ENCODE measurements at regions not wholly inside any gene's neighbourhood (a gene's known extent, or its start where the extent isn't known, plus 50 kb on each side); places are given as distances from the start of the nearest gene placed in this dataset.

DNA sequence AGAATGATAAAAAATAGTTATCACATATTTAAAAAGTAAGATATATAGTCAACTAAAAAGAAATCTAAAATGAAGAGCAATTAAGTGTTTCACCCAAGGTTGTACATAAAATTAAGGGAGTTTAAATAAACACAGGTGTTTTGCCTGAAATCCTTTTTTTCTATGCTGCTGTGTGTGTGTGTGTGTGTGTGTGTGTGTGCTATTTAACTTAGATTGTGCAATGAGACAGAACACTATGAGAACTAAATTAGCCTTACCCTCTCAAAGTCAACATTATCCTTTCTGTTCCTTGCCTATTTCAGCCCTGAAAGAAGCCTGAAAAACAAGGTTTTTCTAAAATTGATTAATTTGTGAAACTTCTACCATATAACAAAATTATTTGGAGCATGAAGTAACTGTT lies 516.2 kb downstream of the ELAVL2 start:
- Histone ChIP-seq H3K18ac (ENCODE audit: low read depth, low read length) (no peak overlapping the region), H3K9ac (ENCODE audit: low read depth, low read length) (no peak overlapping the region), H3K27me3 (ENCODE audit: control insufficient read depth, insufficient read depth, low read length) (no peaks in the 10 kb centered on the region), H2BK20ac (ENCODE audit: low read depth, low read length) (no peak overlapping the region), H4K8ac (ENCODE audit: low read depth in 2 of 2, low read length in 2 of 2) (no peak overlapping the region), H3K23ac (ENCODE audit: low read depth, low read length) (no peak overlapping the region), H4K20me1 (ENCODE audit: insufficient read depth, low read length) (no peaks in the 10 kb centered on the region), H3K56ac (ENCODE audit: extremely low read depth, insufficient read depth, low read length) (no peak overlapping the region), H2BK15ac (ENCODE audit: low read depth, low read length) (no peak overlapping the region), H3K14ac (replicated peaks; ENCODE audit: low read depth, low read length) (no peak overlapping the region), H3K4me3 (ENCODE audit: insufficient read depth, low read depth, low read length) (no peak overlapping the region), H3K4me2 (ENCODE audit: low read depth, low read length) (no peak overlapping the region), H3K9me3 (ENCODE audit: control insufficient read depth, insufficient read depth, low read length) (no peaks in the 10 kb centered on the region), H3K79me1 (ENCODE audit: low read depth in 1 of 2, low read length in 2 of 2) (no peaks in the 10 kb centered on the region), H4K5ac (ENCODE audit: low read depth, low read length) (no peak overlapping the region), H3K9me1 (ENCODE audit: insufficient read depth, low read length) (no peaks in the 10 kb centered on the region), H2AK5ac (ENCODE audit: low read depth, low read length) (no peak overlapping the region), H2AK9ac (replicated peaks; ENCODE audit: low read depth, low read length, poor library complexity) (no peak overlapping the region), H2AFZ (replicated peaks; ENCODE audit: low read length, poor library complexity) (no peak overlapping the region), H3K36me3 (ENCODE audit: control insufficient read depth, insufficient read depth, low read length) (no peaks in the 10 kb centered on the region), H2BK120ac (ENCODE audit: low read depth, low read length) (no peak overlapping the region), H3K27ac (ENCODE audit: insufficient read depth, low read length) (no peak overlapping the region), H4K91ac (ENCODE audit: insufficient read depth, low read depth, low read length) (no peak overlapping the region), H3K4ac (ENCODE audit: low read depth, low read length) (no peak overlapping the region), H2BK5ac (ENCODE audit: low read depth, low read length, poor library complexity, severe bottlenecking) (no peak overlapping the region), H3K4me1 (ENCODE audit: control insufficient read depth, insufficient read depth, low read length) (no peaks in the 10 kb centered on the region)
- in situ Hi-C loops (cut with MboI; ENCODE audit: low sequenced_read_pairs) (no loop called here), dilution Hi-C loops (cut with HindIII; ENCODE audit: low sequenced_read_pairs, unreplicated experiment) (no loop called here), intact Hi-C loops (cut with micrococcal nuclease) (no loop called here)
- TF ChIP-seq, protein P1, sequence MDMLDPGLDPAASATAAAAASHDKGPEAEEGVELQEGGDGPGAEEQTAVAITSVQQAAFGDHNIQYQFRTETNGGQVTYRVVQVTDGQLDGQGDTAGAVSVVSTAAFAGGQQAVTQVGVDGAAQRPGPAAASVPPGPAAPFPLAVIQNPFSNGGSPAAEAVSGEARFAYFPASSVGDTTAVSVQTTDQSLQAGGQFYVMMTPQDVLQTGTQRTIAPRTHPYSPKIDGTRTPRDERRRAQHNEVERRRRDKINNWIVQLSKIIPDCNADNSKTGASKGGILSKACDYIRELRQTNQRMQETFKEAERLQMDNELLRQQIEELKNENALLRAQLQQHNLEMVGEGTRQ (IDR thresholded peaks at IDR 0.05; ENCODE audit: low read depth, low read length) = no peak
- TF ChIP-seq RFX5 (IDR thresholded peaks at IDR 0.05; ENCODE audit: low read depth, low read length) (no peak), RAD21 (IDR thresholded peaks at IDR 0.05; ENCODE audit: low read length) (no peak), MAFK (IDR thresholded peaks at IDR 0.05; ENCODE audit: low read depth, low read length) (no peak), MXI1 (IDR thresholded peaks at IDR 0.05; ENCODE audit: borderline replicate concordance, low read depth, low read length) (no peak), NFE2L2 (IDR thresholded peaks at IDR 0.05; ENCODE audit: low read depth, low read length) (no peak), RCOR1 (IDR thresholded peaks at IDR 0.05; ENCODE audit: insufficient replicate concordance, low read length) (no peak), BHLHE40 (IDR thresholded peaks at IDR 0.05; ENCODE audit: low read depth, low read length) (no peak), CHD1 (IDR thresholded peaks at IDR 0.05; ENCODE audit: low read depth, low read length) (no peak), CEBPB (IDR thresholded peaks at IDR 0.05; ENCODE audit: low read depth, low read length) (no peak), MAZ (IDR thresholded peaks at IDR 0.05; ENCODE audit: borderline replicate concordance, low read depth, low read length) (no peak), SMC3 (IDR thresholded peaks at IDR 0.05; ENCODE audit: low read depth, low read length) (no peak), POLR2A (IDR thresholded peaks at IDR 0.05; ENCODE audit: low read depth, low read length) (no peak), FOS (IDR thresholded peaks at IDR 0.05; ENCODE audit: low read depth, low read length) (no peak)
- TF ChIP-seq, protein P2, sequence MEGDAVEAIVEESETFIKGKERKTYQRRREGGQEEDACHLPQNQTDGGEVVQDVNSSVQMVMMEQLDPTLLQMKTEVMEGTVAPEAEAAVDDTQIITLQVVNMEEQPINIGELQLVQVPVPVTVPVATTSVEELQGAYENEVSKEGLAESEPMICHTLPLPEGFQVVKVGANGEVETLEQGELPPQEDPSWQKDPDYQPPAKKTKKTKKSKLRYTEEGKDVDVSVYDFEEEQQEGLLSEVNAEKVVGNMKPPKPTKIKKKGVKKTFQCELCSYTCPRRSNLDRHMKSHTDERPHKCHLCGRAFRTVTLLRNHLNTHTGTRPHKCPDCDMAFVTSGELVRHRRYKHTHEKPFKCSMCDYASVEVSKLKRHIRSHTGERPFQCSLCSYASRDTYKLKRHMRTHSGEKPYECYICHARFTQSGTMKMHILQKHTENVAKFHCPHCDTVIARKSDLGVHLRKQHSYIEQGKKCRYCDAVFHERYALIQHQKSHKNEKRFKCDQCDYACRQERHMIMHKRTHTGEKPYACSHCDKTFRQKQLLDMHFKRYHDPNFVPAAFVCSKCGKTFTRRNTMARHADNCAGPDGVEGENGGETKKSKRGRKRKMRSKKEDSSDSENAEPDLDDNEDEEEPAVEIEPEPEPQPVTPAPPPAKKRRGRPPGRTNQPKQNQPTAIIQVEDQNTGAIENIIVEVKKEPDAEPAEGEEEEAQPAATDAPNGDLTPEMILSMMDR (conservative IDR thresholded peaks at IDR 0.05; ENCODE audit: low read depth, low read length) = no peak
- TF ChIP-seq, protein P3, sequence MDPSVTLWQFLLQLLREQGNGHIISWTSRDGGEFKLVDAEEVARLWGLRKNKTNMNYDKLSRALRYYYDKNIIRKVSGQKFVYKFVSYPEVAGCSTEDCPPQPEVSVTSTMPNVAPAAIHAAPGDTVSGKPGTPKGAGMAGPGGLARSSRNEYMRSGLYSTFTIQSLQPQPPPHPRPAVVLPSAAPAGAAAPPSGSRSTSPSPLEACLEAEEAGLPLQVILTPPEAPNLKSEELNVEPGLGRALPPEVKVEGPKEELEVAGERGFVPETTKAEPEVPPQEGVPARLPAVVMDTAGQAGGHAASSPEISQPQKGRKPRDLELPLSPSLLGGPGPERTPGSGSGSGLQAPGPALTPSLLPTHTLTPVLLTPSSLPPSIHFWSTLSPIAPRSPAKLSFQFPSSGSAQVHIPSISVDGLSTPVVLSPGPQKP (IDR thresholded peaks at IDR 0.05; ENCODE audit: borderline replicate concordance, low read depth, low read length) = no peak
- ChIA-PET CTCF (no interaction called here), POLR2A (ENCODE audit: unreplicated experiment) (no interaction called here)
- ATAC-seq (ENCODE audit: low read depth) (no peak), DNase-seq (no peak)
- BruUV-seq (replicated peaks) = no TSS peak

Measured in IMR-90 (cell line).